Esophagus muscularis mucosa (tissue), 4 donors: ENCODE measurements at regions not wholly inside any gene's neighbourhood (a gene's known extent, or its start where the extent isn't known, plus 50 kb on each side); places are given as distances from the start of the nearest gene placed in this dataset.
"Not testable (repeated sequence)": the region's sequence is repeated elsewhere in the genome, so short reads cannot be mapped to it uniquely, and the experiment has no call there.

Experiments used
- DNase-seq: peaks from one replicate; pipeline ENCODE4 v3.0.0-alpha.2; 2017; ENCODE audit errors: extremely low spot score
- H3K27ac ChIP-seq, 4 donors: fragments of 200-600 bp; sonication (generic); replicated peaks in 1 of 4; 1 replicate in 3 of 4; 2 replicates in 1 of 4; pipeline ENCODE4 v1.5.1; 2016 to 2019; ENCODE audit warnings: mild to moderate bottlenecking in 1 of 4
- H3K27me3 ChIP-seq, 4 donors: fragments of 200-600 bp; sonication (generic); one replicate each; pipeline versions ENCODE4 v1.5.1 to v1.6.0; 2016 to 2019
- H3K36me3 ChIP-seq, 4 donors: fragments of 200-600 bp; sonication (generic); one replicate each; pipeline ENCODE4 v1.5.1; 2016 to 2019
- H3K4me1 ChIP-seq, 4 donors: fragments of 200-600 bp; sonication (generic); one replicate each; pipeline ENCODE4 v1.5.1; 2016 to 2019
- H3K4me3 ChIP-seq, 4 donors: fragments of 200-600 bp; sonication (generic); 1 replicate in 2 of 4; 2 replicates in 2 of 4; pipeline ENCODE4 v1.5.1; 2016 to 2019; ENCODE audit warnings: mild to moderate bottlenecking in 4 of 4, moderate library complexity in 1 of 4
- H3K9me3 ChIP-seq, 4 donors: fragments of 200-600 bp; sonication (generic); 1 replicate in 3 of 4; 2 replicates in 1 of 4; pipeline ENCODE4 v1.5.1; 2016 to 2019
- CTCF ChIP-seq, 3 experiments: fragments of 200-600 bp in 2 of 3; fragments of 450-650 bp in 1 of 3; sonication (generic) in 2 of 3; IDR thresholded peaks; one replicate each; pipeline ENCODE4 v1.5.1; 2017 to 2019; ENCODE audit warnings: antibody characterized with exemption in 3 of 3, mild to moderate bottlenecking in 2 of 3, moderate library complexity in 1 of 3
- EP300 ChIP-seq: sonication (generic); formaldehyde crosslinking; IDR thresholded peaks from one replicate; pipeline ENCODE4 v1.6.1; 2017; ENCODE audit warnings: antibody characterized with exemption
- POLR2A ChIP-seq: fragments of 450-650 bp; IDR thresholded peaks from one replicate; pipeline ENCODE4 v1.6.1; 2017; ENCODE audit warnings: antibody characterized with exemption, moderate library complexity, mild to moderate bottlenecking, low read depth
- POLR2AphosphoS5 ChIP-seq, 2 donors: sonication (generic); formaldehyde crosslinking; IDR thresholded peaks; one replicate each; pipeline ENCODE4 v1.6.1; 2017; ENCODE audit warnings: antibody characterized with exemption in 2 of 2
- WGBS: methylation state at CpG from one replicate; pipeline ENCODE4 v1.1.5; 2018; 5-methylcytosine and 5-hydroxymethylcytosine counted together
- intact Hi-C: fragments of 100-400 bp; cut with DNase I; formaldehyde crosslinking; loops from one replicate; pipeline ENCODE4 v1.15.1; 2023

- no peaks in the 10 kb centered on the region for H3K27me3 ChIP-seq
- TF ChIP-seq EP300 (no peak), POLR2AphosphoS5 (IDR thresholded peaks at IDR 0.05) (no peak), POLR2A (no peak), CTCF (IDR thresholded peaks at IDR 0.05) (no peak)
- H3K36me3 ChIP-seq, result no peaks in the 10 kb centered on the region
- H3K4me1 ChIP-seq, result no peaks in the 10 kb centered on the region
- H3K27ac ChIP-seq, result no peak overlapping the region
- no peak for DNase-seq
- no peak overlapping the region for H3K4me3 ChIP-seq
- no peaks in the 10 kb centered on the region for H3K9me3 ChIP-seq
- intact Hi-C loops, result no loop called here
These were observed 126.6 kb upstream of the IZUMO3 start for GRCh38 chr9:24672336-24672735.

- DNase-seq, result no peak
- 92% methylated on average over 3 of the region's 3 CpGs for WGBS
These were observed 111.7 kb upstream of the IZUMO3 start for GRCh38 chr9:24657387-24657786.

GRCh38 chr9:24652181-24652580, 106.5 kb upstream of the IZUMO3 start:
- DNase-seq, result no peak
- no peaks in the 10 kb centered on the region for H3K27me3 ChIP-seq
- no peaks in the 10 kb centered on the region for H3K4me1 ChIP-seq
- peaks cover 0 to 27% (median 9%) of the 10 kb centered on the region in 4 donors for H3K9me3 ChIP-seq
- no peak overlapping the region for H3K4me3 ChIP-seq
- no peak overlapping the region for H3K27ac ChIP-seq
- no peaks in the 10 kb centered on the region for H3K36me3 ChIP-seq
- intact Hi-C loops, result no loop called here
- TF ChIP-seq POLR2A (no peak), POLR2AphosphoS5 (IDR thresholded peaks at IDR 0.05) (no peak), CTCF (IDR thresholded peaks at IDR 0.05) (no peak), EP300 (no peak)

More at GRCh38 chr9:24657387-24657786, 111.7 kb upstream of the IZUMO3 start:
- TF ChIP-seq EP300 (no peak), POLR2AphosphoS5 (IDR thresholded peaks at IDR 0.05) (no peak), POLR2A (no peak), CTCF (IDR thresholded peaks at IDR 0.05) (no peak)
- intact Hi-C loops, result no loop called here
- Histone ChIP-seq H3K9me3 (no peaks in the 10 kb centered on the region), H3K36me3 (no peaks in the 10 kb centered on the region), H3K27me3 (no peaks in the 10 kb centered on the region), H3K4me3 (no peak overlapping the region), H3K4me1 (no peaks in the 10 kb centered on the region), H3K27ac (no peak overlapping the region)

- WGBS, result 87% methylated on average over 3 of the region's 3 CpGs
- intact Hi-C loops, H3K9me3 ChIP-seq: not testable (repeated sequence)
These were observed 83.1 kb upstream of the IZUMO3 start for GRCh38 chr9:24628809-24629208.

GRCh38 chr9:24625097-24625496, 79.4 kb upstream of the IZUMO3 start:
- Histone ChIP-seq H3K4me1 (no peaks in the 10 kb centered on the region), H3K9me3 (no peaks in the 10 kb centered on the region), H3K4me3 (no peak overlapping the region), H3K27ac (no peak overlapping the region), H3K36me3 (no peaks in the 10 kb centered on the region), H3K27me3 (no peaks in the 10 kb centered on the region)
- no peak for TF ChIP-seq EP300
- no peak for TF ChIP-seq POLR2AphosphoS5 (IDR thresholded peaks at IDR 0.05)
- no peak for TF ChIP-seq POLR2A
- TF ChIP-seq CTCF (IDR thresholded peaks at IDR 0.05), result no peak
- 74% methylated on average over 2 of the region's 2 CpGs for WGBS
- DNase-seq, result no peak
- intact Hi-C loops, result no loop called here

More at GRCh38 chr9:24628809-24629208, 83.1 kb upstream of the IZUMO3 start:
- H3K27ac ChIP-seq, H3K4me3 ChIP-seq, H3K36me3 ChIP-seq, H3K4me1 ChIP-seq, DNase-seq, H3K27me3 ChIP-seq: not testable (repeated sequence)
